Brain microvascular endothelial cell (primary cell): ENCODE measurements at regions not wholly inside any gene's neighbourhood (a gene's known extent, or its start where the extent isn't known, plus 50 kb on each side); places are given as distances from the start of the nearest gene placed in this dataset.
A peak's percentile ranks its signal among the peaks of the same experiment; 100 is the strongest.

Experiments
- DNase-seq: peaks from one replicate; pipeline ENCODE4 v3.0.0-alpha.2; 2020
- H3K27ac ChIP-seq: fragments of 250-450 bp; sonication (Bioruptor Pico); 2 replicates; pipeline ENCODE4 v1.5.1; 2020; ENCODE audit warnings: mild to moderate bottlenecking, moderate library complexity
- H3K27me3 ChIP-seq: fragments of 250-450 bp; sonication (Bioruptor Pico); replicated peaks from 2 replicates; pipeline ENCODE4 v1.5.1; 2020; ENCODE audit warnings: mild to moderate bottlenecking
- H3K36me3 ChIP-seq: fragments of 250-450 bp; sonication (Bioruptor Pico); replicated peaks from 2 replicates; pipeline ENCODE4 v1.5.1; 2020; ENCODE audit warnings: mild to moderate bottlenecking
- H3K4me3 ChIP-seq: 2 replicates; pipeline ENCODE4 v1.5.1; 2011; ENCODE audit warnings: low read depth, mild to moderate bottlenecking, control low read depth, low read length, moderate library complexity
- CTCF ChIP-seq: IDR thresholded peaks from 2 replicates; pipeline ENCODE4 v1.5.1; 2011; ENCODE audit warnings: low read depth, mild to moderate bottlenecking, moderate library complexity, low read length, control low read depth, inconsistent platforms; ENCODE audit errors: missing control alignments
- in situ Hi-C: cut with HindIII; loops from 2 replicates; pipeline ENCODE4 v1.10.0; 2017; ENCODE audit warnings: low sequenced_read_pairs, low pct_ligation_motif_present

- H3K36me3 ChIP-seq = no peaks in the 10 kb centered on the region
- DNase-seq = no peak
- H3K4me3 ChIP-seq = no peak overlapping the region
- in situ Hi-C loops = no loop called here
- no peaks in the 10 kb centered on the region for H3K27me3 ChIP-seq
- TF ChIP-seq CTCF = no peak
- H3K27ac ChIP-seq = no peak overlapping the region
These were observed 388.5 kb upstream of the B3GALT2 start for GRCh38 chr1:193574913-193575312.

GRCh38 chr1:193569983-193570269 lies 383.5 kb upstream of the B3GALT2 start:
- in situ Hi-C loops = no loop called here
- no peak for DNase-seq
- no peak for TF ChIP-seq CTCF
- Histone ChIP-seq H3K4me3 (no peak overlapping the region), H3K27ac (peak overlapping the region; percentile 67), H3K27me3 (no peaks in the 10 kb centered on the region), H3K36me3 (no peaks in the 10 kb centered on the region)

DNA sequence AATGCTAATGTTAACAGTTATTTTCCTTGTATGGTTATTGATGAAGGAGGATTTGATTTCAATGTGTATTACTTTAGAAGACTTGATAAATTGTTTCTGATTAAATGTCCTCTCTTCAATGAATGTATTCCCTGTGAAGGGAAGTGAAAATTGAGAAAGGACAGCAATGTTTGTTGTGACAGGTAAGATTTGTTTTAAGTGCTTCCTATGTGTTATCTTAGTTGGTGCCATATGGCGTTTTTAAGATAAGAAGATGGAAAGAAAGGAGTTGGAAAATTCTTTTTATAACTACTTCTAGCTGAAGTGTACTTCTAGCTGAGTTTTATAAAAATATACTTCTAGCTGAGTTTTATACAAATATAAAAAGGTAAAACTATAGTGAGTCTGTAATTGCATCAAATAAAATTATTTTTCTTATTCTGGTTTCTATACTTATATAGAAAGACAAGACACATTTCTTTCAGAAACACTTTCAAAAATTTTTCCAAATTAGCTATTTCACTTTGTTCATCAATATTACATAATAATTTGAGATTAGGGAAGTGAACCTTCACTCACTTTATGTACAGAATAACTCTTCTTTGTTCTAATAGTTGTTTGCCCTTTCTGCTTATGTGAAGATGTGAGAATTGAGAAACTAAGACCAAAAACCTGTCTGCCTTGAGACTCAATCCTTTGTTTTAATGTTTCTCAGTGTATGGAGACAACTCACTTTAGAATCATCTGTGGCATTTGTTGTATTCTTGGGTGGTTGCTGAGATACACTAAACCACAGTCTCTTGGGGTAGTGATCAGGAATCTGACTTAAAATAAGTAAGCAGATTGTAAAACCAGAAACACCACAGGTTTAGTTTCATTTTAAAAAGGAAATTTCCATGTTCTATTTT lies 382.9 kb upstream of the B3GALT2 start:
- peak; percentile 90 for DNase-seq
- no peak overlapping the region for H3K4me3 ChIP-seq
- no peaks in the 10 kb centered on the region for H3K27me3 ChIP-seq
- peak overlapping the region; percentile 65 for H3K27ac ChIP-seq
- in situ Hi-C loops = no loop called here
- TF ChIP-seq CTCF = no peak
- H3K36me3 ChIP-seq = no peaks in the 10 kb centered on the region

DNA sequence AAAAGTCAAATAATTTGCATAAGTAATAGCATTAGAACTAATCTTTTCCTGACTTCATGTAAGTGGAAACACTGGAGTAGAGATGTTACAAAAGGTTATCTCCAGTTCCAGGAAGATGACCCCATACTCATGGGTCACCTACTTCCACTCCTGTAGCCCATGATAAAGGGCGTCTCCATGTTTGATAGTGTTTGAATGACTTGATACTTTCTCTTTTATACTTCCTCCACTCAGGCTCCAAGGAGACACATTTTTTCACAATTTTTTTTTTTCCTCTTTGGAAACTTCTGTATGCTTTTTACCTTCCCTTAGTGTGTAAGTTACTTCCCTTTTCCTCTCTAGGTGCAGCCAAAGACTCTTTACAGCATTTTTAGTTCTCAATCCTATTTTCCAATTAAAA lies 382.1 kb upstream of the B3GALT2 start:
- H3K27ac ChIP-seq = no peak overlapping the region
- in situ Hi-C loops = no loop called here
- no peaks in the 10 kb centered on the region for H3K27me3 ChIP-seq
- DNase-seq = no peak
- H3K4me3 ChIP-seq = no peak overlapping the region
- no peak for TF ChIP-seq CTCF
- no peaks in the 10 kb centered on the region for H3K36me3 ChIP-seq

- no peak for TF ChIP-seq CTCF
- H3K27ac ChIP-seq = no peak overlapping the region
- H3K36me3 ChIP-seq = no peaks in the 10 kb centered on the region
- in situ Hi-C loops = no loop called here
- H3K4me3 ChIP-seq = no peak overlapping the region
- H3K27me3 ChIP-seq = no peaks in the 10 kb centered on the region
- DNase-seq = no peak
These were observed 381.5 kb upstream of the B3GALT2 start for GRCh38 chr1:193567937-193568336.

DNA sequence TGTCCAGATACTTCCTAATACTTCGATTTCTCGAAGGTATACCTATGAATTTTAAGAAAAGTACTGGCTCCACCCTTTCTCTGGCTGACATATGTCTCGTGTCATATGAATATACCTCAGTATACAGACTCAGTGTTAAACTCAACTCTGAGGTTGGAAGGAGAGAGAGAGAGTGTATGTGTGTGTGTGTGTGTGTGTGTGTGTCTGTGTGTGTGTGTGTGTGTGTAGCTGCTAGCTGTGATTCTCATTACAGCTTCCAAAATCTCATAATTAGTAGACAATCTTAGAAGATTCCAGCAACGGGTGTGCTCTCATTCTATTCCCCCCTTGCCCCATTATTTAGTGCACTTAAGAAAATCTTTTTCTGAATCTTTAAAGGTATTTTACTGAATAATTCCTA lies 380.3 kb upstream of the B3GALT2 start:
- H3K36me3 ChIP-seq = no peaks in the 10 kb centered on the region

More for the DNA sequence above, 380.3 kb upstream of the B3GALT2 start:
- TF ChIP-seq CTCF = no peak
- in situ Hi-C loops = no loop called here
- DNase-seq = no peak
- H3K27me3 ChIP-seq = no peaks in the 10 kb centered on the region
- H3K4me3 ChIP-seq = no peak overlapping the region
- H3K27ac ChIP-seq = no peak overlapping the region
